ENCODE measurements at regions not wholly inside any gene's neighbourhood (a gene's known extent, or its start where the extent isn't known, plus 50 kb on each side); places are given as distances from the start of the nearest gene placed in this dataset.

GRCh38 chr13:57346786-57347185, 179.8 kb downstream of the PRR20E start:
- 75 to 82% (median 81%) methylated on average over 2 of the region's 2 CpGs for WGBS, 4 donors
- no peak for TF ChIP-seq CTCF (IDR thresholded peaks at IDR 0.05)
- no peak for TF ChIP-seq POLR2A (IDR thresholded peaks at IDR 0.05)
- Histone ChIP-seq H3K36me3 (replicated peaks in 1 of 2) (no peaks in the 10 kb centered on the region), H3K4me3 (no peak overlapping the region), H3K27me3 (no peaks in the 10 kb centered on the region), H3K9me3 (replicated peaks in 1 of 3) (no peaks in the 10 kb centered on the region), H3K27ac (no peak overlapping the region), H3K4me1 (replicated peaks in 1 of 2) (no peaks in the 10 kb centered on the region)
- intact Hi-C loops (cut with DNase I): no loop called here
- no peak for DNase-seq

GRCh38 chr13:57352114-57352513, 185.1 kb downstream of the PRR20E start:
- H3K4me3 ChIP-seq: no peak overlapping the region
- H3K27ac ChIP-seq: no peak overlapping the region
- no peaks in the 10 kb centered on the region for H3K4me1 ChIP-seq (replicated peaks in 1 of 2)
- intact Hi-C loops (cut with DNase I): no loop called here
- H3K27me3 ChIP-seq: no peaks in the 10 kb centered on the region
- no peak for TF ChIP-seq CTCF (IDR thresholded peaks at IDR 0.05)
- no peak for TF ChIP-seq POLR2A (IDR thresholded peaks at IDR 0.05)
- no peaks in the 10 kb centered on the region for H3K9me3 ChIP-seq (replicated peaks in 1 of 3)
- 57 to 80% (median 66%) methylated on average over 1 of the region's 1 CpG for WGBS, 4 donors
- H3K36me3 ChIP-seq (replicated peaks in 1 of 2): no peaks in the 10 kb centered on the region
- no peak for DNase-seq

GRCh38 chr13:57353831-57354230, 186.8 kb downstream of the PRR20E start:
- Histone ChIP-seq H3K4me1 (replicated peaks in 1 of 2) (no peaks in the 10 kb centered on the region), H3K4me3 (no peak overlapping the region), H3K9me3 (replicated peaks in 1 of 3) (no peaks in the 10 kb centered on the region), H3K27ac (no peak overlapping the region), H3K36me3 (replicated peaks in 1 of 2) (no peaks in the 10 kb centered on the region), H3K27me3 (no peaks in the 10 kb centered on the region)
- intact Hi-C loops (cut with DNase I): no loop called here
- no peak for DNase-seq
- 47 to 61% (median 52%) methylated on average over 3 of the region's 3 CpGs for WGBS, 4 donors
- TF ChIP-seq POLR2A (IDR thresholded peaks at IDR 0.05) (no peak), CTCF (IDR thresholded peaks at IDR 0.05) (no peak)

GRCh38 chr13:57375876-57376275, 208.9 kb downstream of the PRR20E start:
- Histone ChIP-seq H3K9me3 (replicated peaks in 1 of 3) (no peaks in the 10 kb centered on the region), H3K4me1 (replicated peaks in 1 of 2) (no peaks in the 10 kb centered on the region), H3K36me3 (replicated peaks in 1 of 2) (no peaks in the 10 kb centered on the region), H3K4me3 (no peak overlapping the region), H3K27me3 (no peaks in the 10 kb centered on the region), H3K27ac (no peak overlapping the region)
- DNase-seq: no peak
- WGBS, 4 donors: 61 to 67% (median 63%) methylated on average over 2 of the region's 2 CpGs
- TF ChIP-seq POLR2A (IDR thresholded peaks at IDR 0.05): no peak
- TF ChIP-seq CTCF (IDR thresholded peaks at IDR 0.05): no peak
- intact Hi-C loops (cut with DNase I): no loop called here

Measured in adrenal gland (tissue), 9 donors.